Smooth muscle cell (in vitro differentiated cells): ENCODE measurements at regions not wholly inside any gene's neighbourhood (a gene's known extent, or its start where the extent isn't known, plus 50 kb on each side); places are given as distances from the start of the nearest gene placed in this dataset.

Source experiments
- DNase-seq: peaks from one replicate; lab custom pipeline; 2025; ENCODE audit not compliant: unreplicated experiment; lab: John Stamatoyannopoulos, UW
- H2AFZ ChIP-seq: fragments of 200-600 bp; sonication (generic); 2 replicates; pipeline ENCODE4 v1.6.0; 2016; ENCODE audit warnings: antibody characterized with exemption, low read depth, mild to moderate bottlenecking
- H3F3A ChIP-seq: fragments of 200-600 bp; sonication (generic); 2 replicates; pipeline ENCODE4 v1.6.0; 2017; ENCODE audit warnings: antibody characterized with exemption, low read depth
- H3K27ac ChIP-seq: fragments of 200-600 bp; sonication (generic); 2 replicates; pipeline ENCODE4 v1.5.1; 2016; ENCODE audit warnings: low read depth, mild to moderate bottlenecking
- H3K27me3 ChIP-seq: fragments of 200-600 bp; sonication (generic); 2 replicates; pipeline ENCODE4 v1.6.1; 2016; ENCODE audit warnings: low read depth, mild to moderate bottlenecking
- H3K36me3 ChIP-seq: fragments of 200-600 bp; sonication (generic); 2 replicates; pipeline ENCODE4 v1.5.1; 2016; ENCODE audit warnings: low read depth
- H3K4me1 ChIP-seq: fragments of 200-600 bp; sonication (generic); 2 replicates; pipeline ENCODE4 v1.5.1; 2016; ENCODE audit warnings: low read depth
- H3K4me2 ChIP-seq: fragments of 200-600 bp; sonication (generic); 2 replicates; pipeline ENCODE4 v1.6.0; 2016; ENCODE audit warnings: mild to moderate bottlenecking
- H3K4me3 ChIP-seq: fragments of 200-600 bp; sonication (generic); 2 replicates; pipeline ENCODE4 v1.5.1; 2016; ENCODE audit warnings: mild to moderate bottlenecking
- H3K79me2 ChIP-seq: fragments of 200-600 bp; sonication (generic); 2 replicates; pipeline ENCODE4 v1.6.0; 2016; ENCODE audit warnings: low read depth, mild to moderate bottlenecking
- H3K9ac ChIP-seq: fragments of 200-600 bp; sonication (generic); 2 replicates; pipeline ENCODE4 v1.6.0; 2016; ENCODE audit warnings: low read depth
- H3K9me3 ChIP-seq: fragments of 200-600 bp; sonication (generic); replicated peaks from 2 replicates; pipeline ENCODE4 v1.5.1; 2016; ENCODE audit warnings: low read depth
- H4K20me1 ChIP-seq: fragments of 200-600 bp; sonication (generic); 2 replicates; pipeline ENCODE4 v1.6.0; 2016; ENCODE audit warnings: low read depth
- CTCF ChIP-seq: fragments of 200-600 bp; sonication (generic); IDR thresholded peaks from 2 replicates; pipeline ENCODE4 v1.5.1; 2017; ENCODE audit warnings: borderline replicate concordance, mild to moderate bottlenecking, antibody characterized with exemption; ENCODE audit not compliant: insufficient read depth, poor library complexity, severe bottlenecking
- WGBS: methylation state at CpG from one replicate; pipeline ENCODE4 v1.1.7; 2016; ENCODE audit warnings: low lambda C conversion rate; 5-methylcytosine and 5-hydroxymethylcytosine counted together

- Histone ChIP-seq H3K4me2 (no peak overlapping the region), H3F3A (no peaks in the 10 kb centered on the region), H2AFZ (no peak overlapping the region)
Measured at GRCh38 chr13:21232196-21232595, 55.7 kb downstream of the MRPL57 start.

DNA sequence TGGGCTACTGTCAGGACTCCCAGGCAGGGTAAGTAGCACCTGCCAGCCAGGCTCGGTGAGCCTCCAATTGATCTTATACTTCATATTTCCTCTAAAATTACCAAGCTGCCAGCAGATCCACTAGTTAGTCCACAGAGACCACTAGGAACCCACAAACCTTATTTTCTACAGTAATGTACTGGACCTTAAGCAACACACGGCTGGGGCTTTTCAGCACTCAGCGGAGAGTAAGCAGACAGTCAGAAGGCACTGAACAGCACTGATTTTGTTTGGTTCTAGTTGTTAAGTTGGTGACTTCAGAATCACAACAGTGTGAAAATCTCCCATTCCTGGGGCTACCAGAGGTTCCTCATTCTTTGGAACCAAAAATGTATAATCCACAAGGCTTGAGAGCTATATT, 56.1 kb downstream of the MRPL57 start:
- no peak for TF ChIP-seq CTCF
- Histone ChIP-seq H3K27me3 (no peaks in the 10 kb centered on the region), H3K9me3 (no peaks in the 10 kb centered on the region), H4K20me1 (no peaks in the 10 kb centered on the region), H2AFZ (no peak overlapping the region), H3K27ac (no peak overlapping the region), H3K36me3 (no peaks in the 10 kb centered on the region), H3K9ac (no peak overlapping the region), H3K4me3 (no peak overlapping the region), H3K4me1 (no peaks in the 10 kb centered on the region), H3K4me2 (no peak overlapping the region), H3K79me2 (no peaks in the 10 kb centered on the region), H3F3A (no peaks in the 10 kb centered on the region)
- 62% methylated on average over 3 of the region's 3 CpGs for WGBS
- DNase-seq = no peak

More at GRCh38 chr13:21232196-21232595, 55.7 kb downstream of the MRPL57 start:
- Histone ChIP-seq H3K27me3 (no peaks in the 10 kb centered on the region), H3K79me2 (no peaks in the 10 kb centered on the region), H4K20me1 (no peaks in the 10 kb centered on the region), H3K9me3 (no peaks in the 10 kb centered on the region), H3K9ac (no peak overlapping the region), H3K36me3 (no peaks in the 10 kb centered on the region), H3K4me3 (no peak overlapping the region), H3K4me1 (no peaks in the 10 kb centered on the region), H3K27ac (no peak overlapping the region)
- TF ChIP-seq CTCF = no peak
- DNase-seq = no peak
- 79% methylated on average over 8 of the region's 8 CpGs for WGBS

- no peaks in the 10 kb centered on the region for H3K4me1 ChIP-seq
- H3K27me3 ChIP-seq = no peaks in the 10 kb centered on the region
- no peak overlapping the region for H3K4me3 ChIP-seq
- no peaks in the 10 kb centered on the region for H3K79me2 ChIP-seq
- no peaks in the 10 kb centered on the region for H3K9me3 ChIP-seq
- H3F3A ChIP-seq = no peaks in the 10 kb centered on the region
- H3K4me2 ChIP-seq = no peak overlapping the region
- no peaks in the 10 kb centered on the region for H4K20me1 ChIP-seq
- no peak overlapping the region for H3K9ac ChIP-seq
- WGBS = 84% methylated on average over 3 of the region's 3 CpGs
- TF ChIP-seq CTCF = no peak
- H3K27ac ChIP-seq = no peak overlapping the region
- no peaks in the 10 kb centered on the region for H3K36me3 ChIP-seq
- DNase-seq = no peak
- no peak overlapping the region for H2AFZ ChIP-seq
Measured at GRCh38 chr13:21233086-21233485, 56.6 kb downstream of the MRPL57 start.

- 54% methylated on average over 8 of the region's 8 CpGs for WGBS
- Histone ChIP-seq H2AFZ (no peak overlapping the region), H3K4me2 (peak overlapping the region; percentile 71), H3F3A (no peaks in the 10 kb centered on the region), H3K79me2 (no peaks in the 10 kb centered on the region), H3K27ac (peak overlapping the region; percentile 35), H3K36me3 (no peaks in the 10 kb centered on the region), H3K4me3 (peak overlapping the region; percentile 13), H3K9me3 (no peaks in the 10 kb centered on the region), H3K4me1 (no peaks in the 10 kb centered on the region), H4K20me1 (no peaks in the 10 kb centered on the region), H3K27me3 (no peaks in the 10 kb centered on the region), H3K9ac (no peak overlapping the region)
- TF ChIP-seq CTCF = no peak
- no peak for DNase-seq
Measured at GRCh38 chr13:21234526-21234925, 58.1 kb downstream of the MRPL57 start.
